OCI-M2 (cell line): ENCODE measurements at regions not wholly inside any gene's neighbourhood (a gene's known extent, or its start where the extent isn't known, plus 50 kb on each side); places are given as distances from the start of the nearest gene placed in this dataset.

ENCODE experiments used
- DNase-seq: peaks from one replicate; lab custom pipeline; 2025; ENCODE audit not compliant: unreplicated experiment; lab: John Stamatoyannopoulos, UW

DNA sequence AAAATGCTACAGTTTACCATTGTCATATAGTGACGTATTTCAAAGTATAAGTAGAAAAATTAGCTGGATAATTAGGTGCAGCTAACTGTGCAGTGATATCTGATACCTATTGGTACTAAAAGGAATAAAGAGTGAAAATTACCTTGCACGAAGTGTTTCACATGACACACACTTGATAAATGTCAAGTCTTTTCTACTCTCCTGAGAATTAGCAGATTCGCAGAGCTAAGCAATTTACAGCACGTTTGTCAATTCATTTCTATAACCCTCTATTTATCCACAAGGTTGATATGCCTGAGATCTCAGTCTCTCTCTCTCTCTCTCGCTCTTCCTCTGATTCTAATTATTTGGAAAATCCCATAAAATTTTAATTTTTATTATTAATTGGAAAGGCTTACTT is 1109.0 kb downstream of the EFNB2 start:
- no peak for DNase-seq

DNA sequence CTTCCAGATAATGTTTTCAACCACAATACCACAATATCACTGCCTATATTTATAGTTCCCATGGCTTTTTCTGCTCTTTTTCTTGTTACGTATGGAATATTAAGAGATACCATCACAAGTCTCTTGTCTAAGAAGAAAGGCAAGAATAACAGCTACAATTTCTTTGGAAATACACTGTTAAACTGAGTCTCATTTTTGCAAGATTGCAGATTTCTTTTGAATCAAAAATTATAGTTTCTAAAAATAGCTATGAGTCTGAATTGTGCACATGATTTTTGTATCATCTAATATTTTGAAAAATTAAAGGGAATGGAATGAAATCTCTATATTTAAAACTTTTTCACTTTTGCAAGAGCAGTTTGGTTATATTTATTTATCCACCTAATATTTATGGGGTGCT is 1120.8 kb downstream of the EFNB2 start:
- DNase-seq = no peak

DNA sequence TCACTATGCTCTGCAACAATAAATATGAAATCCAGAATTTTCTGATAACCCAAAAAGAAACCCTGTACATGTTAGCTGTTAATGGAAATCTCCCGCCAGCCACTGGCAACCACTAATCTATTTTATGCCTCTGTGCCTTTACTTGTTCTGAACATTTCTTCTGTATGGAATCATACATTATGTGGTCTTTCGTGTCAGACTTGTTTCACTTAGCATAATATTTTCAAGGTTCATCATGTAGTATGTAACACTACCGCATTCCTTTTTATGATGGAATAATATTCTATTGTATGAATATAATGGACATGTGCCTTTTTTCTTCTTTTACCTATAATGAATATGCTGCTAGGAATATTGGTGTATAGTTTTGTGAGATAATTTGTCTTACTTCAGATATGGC is 1123.3 kb downstream of the EFNB2 start:
- no peak for DNase-seq

GRCh38 chr13:105410602-105411001 is 1124.9 kb downstream of the EFNB2 start:
- DNase-seq = no peak

GRCh38 chr13:105406551-105406950 is 1128.9 kb downstream of the EFNB2 start:
- DNase-seq = no peak

DNA sequence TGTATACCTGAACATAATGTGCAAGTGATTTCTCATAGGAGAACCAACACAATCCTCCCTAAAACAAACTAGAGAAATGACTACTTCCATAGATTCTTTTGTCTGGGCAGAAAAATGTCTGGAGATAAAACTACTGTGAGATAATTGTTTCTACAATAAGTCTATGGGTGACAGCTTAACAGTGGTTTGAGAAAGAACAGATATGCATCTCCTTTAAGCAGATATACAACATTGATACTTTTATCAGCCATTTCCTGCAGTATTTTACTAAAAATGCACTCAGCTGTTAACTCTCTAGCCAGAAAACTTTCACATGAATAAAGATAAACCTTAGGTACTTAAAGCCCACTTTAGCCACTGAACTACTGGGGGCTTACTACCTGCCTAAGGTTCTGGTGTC is 1132.4 kb downstream of the EFNB2 start:
- no peak for DNase-seq

DNA sequence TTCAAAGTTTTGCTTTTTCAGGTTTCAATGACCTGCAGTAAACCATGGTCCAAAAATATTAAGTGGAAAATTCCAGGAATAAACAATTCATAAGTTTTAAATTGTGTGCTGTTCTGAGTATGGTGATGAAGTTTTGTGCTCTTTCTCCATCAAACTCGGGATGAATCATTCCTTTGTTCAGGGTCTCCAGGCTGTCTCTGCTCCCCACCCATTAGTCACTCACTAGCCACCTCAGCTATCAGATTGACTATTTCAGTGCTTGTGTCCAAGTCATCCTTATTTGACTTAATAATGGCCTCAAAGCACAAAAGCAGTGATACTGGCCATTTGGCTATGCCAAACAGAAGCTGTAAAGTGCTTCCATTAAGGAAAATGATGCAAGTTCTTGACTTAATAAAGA is 1140.4 kb downstream of the EFNB2 start:
- DNase-seq = no peak

GRCh38 chr13:105389373-105389772 is 1146.1 kb downstream of the EFNB2 start:
- DNase-seq = no peak

- DNase-seq = no peak
Measured at GRCh38 chr13:105377452-105377851, 1158.0 kb downstream of the EFNB2 start.

GRCh38 chr13:105370011-105370650 is 1165.3 kb downstream of the EFNB2 start:
- DNase-seq = no peak

GRCh38 chr13:105368781-105369180 is 1166.7 kb downstream of the EFNB2 start:
- no peak for DNase-seq

DNA sequence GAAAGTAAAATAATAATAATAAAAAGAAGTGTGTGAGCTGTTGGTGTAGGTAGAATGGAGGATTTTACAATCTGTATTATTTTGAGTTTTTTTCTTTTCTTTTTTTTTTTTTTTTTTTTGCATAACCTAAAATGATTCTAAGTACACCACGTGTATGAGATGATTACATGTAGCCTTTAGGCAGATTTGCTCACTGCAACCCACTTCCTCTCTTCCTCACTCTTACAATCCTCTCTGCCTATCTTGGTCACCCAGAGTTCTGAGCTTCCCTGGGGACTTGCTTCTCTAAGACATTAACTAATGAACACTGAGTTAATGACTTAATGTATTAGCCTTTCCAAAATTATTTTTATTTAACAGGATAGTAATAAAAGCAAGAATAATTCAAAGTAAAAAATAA is 1169.6 kb downstream of the EFNB2 start:
- no peak for DNase-seq

DNA sequence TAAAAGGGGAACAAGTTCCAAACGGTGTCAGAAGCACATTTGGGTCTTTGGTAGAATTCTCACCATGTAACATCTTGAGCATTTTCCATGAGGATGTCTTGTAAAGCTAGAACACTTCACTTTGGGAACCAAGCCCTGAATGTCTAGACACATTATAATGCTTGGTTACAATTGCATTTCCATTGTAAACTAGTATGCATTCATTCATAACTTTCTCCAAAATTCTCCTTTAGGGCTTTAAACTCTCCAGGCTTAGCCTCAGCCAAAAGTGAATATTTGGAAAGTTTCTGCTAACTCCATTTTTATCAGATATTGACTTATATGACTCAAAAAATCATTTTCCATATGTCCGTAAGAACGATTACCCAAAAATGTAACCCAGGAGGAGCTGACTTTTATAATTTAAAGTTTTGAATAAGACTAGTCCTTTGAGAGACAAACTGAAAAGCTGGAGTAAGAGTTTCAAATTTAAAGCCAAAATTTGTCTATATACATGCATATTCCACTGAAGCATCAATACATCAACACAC is 1170.4 kb downstream of the EFNB2 start:
- no peak for DNase-seq

DNA sequence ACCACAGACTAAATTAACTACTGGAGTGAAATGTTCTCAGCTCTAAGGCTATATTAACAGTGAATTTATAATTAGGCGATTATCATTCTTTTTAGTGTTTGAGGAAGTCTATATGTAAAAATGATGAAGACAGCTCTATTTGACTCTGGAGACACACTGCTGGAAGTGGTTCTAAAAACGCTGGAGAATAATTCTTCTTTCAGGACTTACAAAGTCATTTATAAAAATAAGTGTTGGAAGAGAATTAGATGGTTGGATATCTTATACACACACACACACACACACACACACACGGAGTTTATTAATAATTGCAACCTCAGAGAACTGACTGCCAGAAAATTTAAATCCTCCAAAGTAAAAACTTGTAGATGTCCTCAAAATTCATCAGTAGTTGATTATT is 1171.3 kb downstream of the EFNB2 start:
- DNase-seq = no peak

DNA sequence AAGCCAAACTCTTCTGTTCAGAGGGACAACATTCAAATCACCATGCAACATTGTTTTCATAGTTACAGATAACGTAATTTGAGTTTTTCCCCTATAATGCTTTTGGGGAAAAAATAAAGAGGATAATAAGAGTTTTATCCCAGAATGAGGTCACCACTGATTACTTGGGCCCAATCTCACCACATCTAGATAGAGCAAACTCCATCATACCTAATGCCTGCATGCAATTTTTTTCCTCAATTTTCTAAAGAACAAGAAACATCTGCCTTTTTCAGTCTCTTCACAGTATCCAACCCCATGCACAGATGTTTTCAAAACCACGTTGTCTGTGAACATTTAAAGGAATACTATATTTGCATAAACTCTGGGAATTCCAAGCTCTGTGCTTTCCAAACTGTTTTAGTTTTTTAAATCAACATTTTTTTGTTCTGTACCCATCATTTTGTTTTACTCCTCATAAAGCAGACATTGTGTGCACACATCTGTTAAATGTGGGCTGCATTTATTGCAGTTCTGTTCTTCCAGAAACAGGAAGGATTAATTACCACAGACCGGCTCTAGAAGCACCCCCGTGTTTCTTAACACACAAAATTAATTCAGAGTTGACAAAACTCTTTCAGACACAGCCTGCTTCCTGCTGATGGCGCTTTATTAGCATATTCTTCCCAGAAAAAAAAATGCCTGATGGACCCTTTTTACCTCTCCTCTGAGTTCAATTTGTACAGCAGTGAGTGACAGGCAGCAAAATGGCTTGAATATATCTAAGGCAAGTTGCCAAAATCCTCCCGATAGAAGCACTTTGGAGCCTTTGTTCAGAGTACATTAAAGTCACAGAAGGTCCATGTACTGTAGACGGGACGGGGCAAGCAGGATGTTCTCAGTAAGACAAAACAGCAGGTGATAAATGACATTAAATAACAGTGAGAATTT is 1171.9 kb downstream of the EFNB2 start:
- DNase-seq = no peak

- no peak for DNase-seq
Measured at GRCh38 chr13:105353654-105354053, 1181.8 kb downstream of the EFNB2 start.

GRCh38 chr13:105349082-105349723 is 1186.3 kb downstream of the EFNB2 start:
- no peak for DNase-seq

- DNase-seq = no peak
Measured at GRCh38 chr13:105346141-105346775, 1189.2 kb downstream of the EFNB2 start.

- no peak for DNase-seq
Measured at GRCh38 chr13:105345730-105346129, 1189.7 kb downstream of the EFNB2 start.

- DNase-seq = no peak
Measured at GRCh38 chr13:105345131-105345530, 1190.3 kb downstream of the EFNB2 start.

- DNase-seq = no peak
Measured at GRCh38 chr13:105343134-105343806, 1192.2 kb downstream of the EFNB2 start.
